ENCODE measurements at regions not wholly inside any gene's neighbourhood (a gene's known extent, or its start where the extent isn't known, plus 50 kb on each side); places are given as distances from the start of the nearest gene placed in this dataset.

DNA sequence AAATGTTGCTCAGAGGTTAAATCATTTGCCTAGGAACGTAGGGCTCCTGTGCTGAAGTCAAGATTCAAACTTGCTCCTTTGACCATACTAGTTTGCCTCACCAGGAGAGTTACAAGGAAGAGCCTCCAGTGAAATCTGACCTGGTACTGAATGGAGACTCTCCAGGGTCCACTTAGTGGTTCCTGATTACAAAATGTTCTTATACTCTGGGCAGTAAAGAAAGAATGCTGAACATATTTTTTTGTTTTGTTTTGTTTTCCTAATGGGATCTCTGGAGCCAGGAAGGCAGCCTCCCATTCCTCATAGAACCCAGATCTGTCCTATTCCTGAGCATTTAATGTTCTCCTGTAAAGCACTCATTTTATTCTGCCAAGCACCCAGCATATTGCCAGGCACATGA, 256.5 kb upstream of the CLINT1 start:
- Histone ChIP-seq H3K36me3 (ENCODE audit: control insufficient read depth, insufficient read depth, low read length) (no peaks in the 10 kb centered on the region), H3K27ac (ENCODE audit: low read depth, low read length) (no peak overlapping the region), H3K27me3 (ENCODE audit: control insufficient read depth, insufficient read depth, low read length, poor library complexity, severe bottlenecking) (no peaks in the 10 kb centered on the region), H3K9me3 (ENCODE audit: control insufficient read depth, low read length) (no peaks in the 10 kb centered on the region), H3K9ac (ENCODE audit: extremely low read depth, low read length, poor library complexity, severe bottlenecking) (no peak overlapping the region), H3K4me3 (ENCODE audit: low read length) (no peak overlapping the region), H3K4me1 (ENCODE audit: control insufficient read depth, insufficient read depth, low read length) (no peaks in the 10 kb centered on the region)
- WGBS, 2 experiments (ENCODE audit: insufficient coverage in 1 of 2, insufficient read length in 1 of 2): 80 to 90% methylated on average over 1 of the region's 1 CpG
- no peaks in the 10 kb centered on the region for H3K27me3 Mint-ChIP-seq (ENCODE audit: insufficient read depth)
- H3K9me3 Mint-ChIP-seq: no peaks in the 10 kb centered on the region
- no peak for DNase-seq
- H3K27ac Mint-ChIP-seq: no peak overlapping the region
- TF ChIP-seq, protein P1, sequence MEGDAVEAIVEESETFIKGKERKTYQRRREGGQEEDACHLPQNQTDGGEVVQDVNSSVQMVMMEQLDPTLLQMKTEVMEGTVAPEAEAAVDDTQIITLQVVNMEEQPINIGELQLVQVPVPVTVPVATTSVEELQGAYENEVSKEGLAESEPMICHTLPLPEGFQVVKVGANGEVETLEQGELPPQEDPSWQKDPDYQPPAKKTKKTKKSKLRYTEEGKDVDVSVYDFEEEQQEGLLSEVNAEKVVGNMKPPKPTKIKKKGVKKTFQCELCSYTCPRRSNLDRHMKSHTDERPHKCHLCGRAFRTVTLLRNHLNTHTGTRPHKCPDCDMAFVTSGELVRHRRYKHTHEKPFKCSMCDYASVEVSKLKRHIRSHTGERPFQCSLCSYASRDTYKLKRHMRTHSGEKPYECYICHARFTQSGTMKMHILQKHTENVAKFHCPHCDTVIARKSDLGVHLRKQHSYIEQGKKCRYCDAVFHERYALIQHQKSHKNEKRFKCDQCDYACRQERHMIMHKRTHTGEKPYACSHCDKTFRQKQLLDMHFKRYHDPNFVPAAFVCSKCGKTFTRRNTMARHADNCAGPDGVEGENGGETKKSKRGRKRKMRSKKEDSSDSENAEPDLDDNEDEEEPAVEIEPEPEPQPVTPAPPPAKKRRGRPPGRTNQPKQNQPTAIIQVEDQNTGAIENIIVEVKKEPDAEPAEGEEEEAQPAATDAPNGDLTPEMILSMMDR (conservative IDR thresholded peaks at IDR 0.05): no peak
- peaks cover 4% of the 10 kb centered on the region for H3K4me1 Mint-ChIP-seq
- no peaks in the 10 kb centered on the region for H3K36me3 Mint-ChIP-seq (ENCODE audit: low read depth)
- no peak overlapping the region for H3K4me3 Mint-ChIP-seq

DNA sequence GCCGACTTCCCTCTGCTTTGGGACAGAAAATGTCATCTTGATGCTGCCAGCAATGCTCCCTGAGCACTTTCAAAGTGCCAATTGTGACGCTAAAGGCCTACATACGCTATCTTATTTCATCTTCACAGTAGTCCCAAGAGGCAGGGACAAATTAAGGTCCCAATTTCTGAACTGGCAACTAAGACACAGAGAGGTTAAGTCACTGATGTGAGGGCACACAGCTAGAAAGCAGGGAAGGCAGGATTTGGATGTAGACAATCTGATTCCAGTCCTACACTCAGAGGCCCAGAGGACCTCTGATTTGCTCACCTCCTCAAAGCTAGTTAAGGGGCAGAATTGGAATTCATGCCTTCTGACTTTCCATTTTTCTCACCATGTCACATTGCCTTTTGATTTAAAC, 249.2 kb upstream of the CLINT1 start:
- Mint-ChIP-seq H3K4me3 (no peak overlapping the region), H3K4me1 (peaks cover 19% of the 10 kb centered on the region), H3K36me3 (ENCODE audit: low read depth) (no peaks in the 10 kb centered on the region), H3K27me3 (ENCODE audit: insufficient read depth) (no peaks in the 10 kb centered on the region), H3K27ac (no peak overlapping the region), H3K9me3 (no peaks in the 10 kb centered on the region)
- H3K36me3 ChIP-seq (ENCODE audit: control insufficient read depth, insufficient read depth, low read length): no peaks in the 10 kb centered on the region
- 90 to 96% methylated on average over 3 of the region's 3 CpGs for WGBS, 2 experiments (ENCODE audit: insufficient coverage in 1 of 2, insufficient read length in 1 of 2)
- H3K4me3 ChIP-seq (ENCODE audit: low read length): no peak overlapping the region
- no peaks in the 10 kb centered on the region for H3K9me3 ChIP-seq (ENCODE audit: control insufficient read depth, low read length)
- TF ChIP-seq, protein P1 (conservative IDR thresholded peaks at IDR 0.05): no peak
- H3K9ac ChIP-seq (ENCODE audit: extremely low read depth, low read length, poor library complexity, severe bottlenecking): no peak overlapping the region
- no peak for DNase-seq
- H3K27ac ChIP-seq (ENCODE audit: low read depth, low read length): no peak overlapping the region
- H3K4me1 ChIP-seq (ENCODE audit: control insufficient read depth, insufficient read depth, low read length): peaks cover 9% of the 10 kb centered on the region
- no peaks in the 10 kb centered on the region for H3K27me3 ChIP-seq (ENCODE audit: control insufficient read depth, insufficient read depth, low read length, poor library complexity, severe bottlenecking)

DNA sequence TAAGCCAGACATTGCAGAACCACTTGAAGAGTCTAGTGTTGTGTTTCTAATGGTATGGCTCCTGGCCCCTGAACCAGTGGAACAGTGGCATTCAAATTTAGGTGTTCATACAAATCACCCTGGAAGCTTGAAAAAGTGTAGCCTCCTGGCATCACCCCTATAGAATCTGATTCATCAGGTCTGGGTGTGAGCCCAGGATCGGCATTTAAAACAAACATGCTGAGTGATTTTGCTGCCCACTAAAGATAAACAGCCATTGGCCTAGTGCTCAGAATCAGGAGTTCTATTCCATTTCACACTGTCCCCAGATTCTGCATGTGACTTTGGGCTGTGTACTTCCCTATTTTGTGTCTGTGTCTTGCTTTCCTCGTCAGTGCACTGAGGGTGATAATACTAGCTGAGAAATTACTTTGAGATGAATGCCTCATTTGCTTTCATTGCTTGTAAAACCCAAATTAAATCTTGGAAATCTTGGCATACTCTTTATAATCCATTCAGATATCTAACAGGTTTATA, 241.5 kb upstream of the CLINT1 start:
- peaks cover 11% of the 10 kb centered on the region for H3K9me3 ChIP-seq (ENCODE audit: control insufficient read depth, low read length)
- no peak overlapping the region for H3K27ac ChIP-seq (ENCODE audit: low read depth, low read length)
- peaks cover 2% of the 10 kb centered on the region for H3K27me3 Mint-ChIP-seq (ENCODE audit: insufficient read depth)
- no peak overlapping the region for H3K27ac Mint-ChIP-seq
- no peaks in the 10 kb centered on the region for H3K36me3 Mint-ChIP-seq (ENCODE audit: low read depth)
- WGBS, 2 experiments (ENCODE audit: insufficient coverage in 1 of 2, insufficient read length in 1 of 2): 86% methylated on average over 2 of the region's 2 CpGs; no CpG with 5 or more reads in 1 of the 2 experiments
- H3K4me1 Mint-ChIP-seq: peaks cover 4% of the 10 kb centered on the region
- no peak for DNase-seq
- H3K4me1 ChIP-seq (ENCODE audit: control insufficient read depth, insufficient read depth, low read length): no peaks in the 10 kb centered on the region
- no peaks in the 10 kb centered on the region for H3K27me3 ChIP-seq (ENCODE audit: control insufficient read depth, insufficient read depth, low read length, poor library complexity, severe bottlenecking)
- no peak overlapping the region for H3K4me3 ChIP-seq (ENCODE audit: low read length)
- peaks cover 7% of the 10 kb centered on the region for H3K9me3 Mint-ChIP-seq
- no peak overlapping the region for H3K4me3 Mint-ChIP-seq
- H3K36me3 ChIP-seq (ENCODE audit: control insufficient read depth, insufficient read depth, low read length): no peaks in the 10 kb centered on the region
- H3K9ac ChIP-seq (ENCODE audit: extremely low read depth, low read length, poor library complexity, severe bottlenecking): no peak overlapping the region
- TF ChIP-seq, protein P1 (conservative IDR thresholded peaks at IDR 0.05): no peak

Measured in endodermal cell (in vitro differentiated cells).